Mesendoderm (in vitro differentiated cells): ENCODE measurements at regions not wholly inside any gene's neighbourhood (a gene's known extent, or its start where the extent isn't known, plus 50 kb on each side); places are given as distances from the start of the nearest gene placed in this dataset.

Experiments
- DNase-seq: peaks from one replicate; pipeline ENCODE4 v3.0.0; 2013
- H2AK5ac ChIP-seq: 2 replicates; pipeline ENCODE4 v1.6.1; 2013; ENCODE audit warnings: low read length, inconsistent platforms
- H2BK120ac ChIP-seq: 2 replicates; pipeline ENCODE4 v1.6.1; 2013; ENCODE audit warnings: low read depth, mild to moderate bottlenecking, low read length, moderate library complexity, mixed read lengths
- H2BK15ac ChIP-seq: replicated peaks from 2 replicates; pipeline ENCODE4 v1.6.1; 2013; ENCODE audit warnings: low read depth, mild to moderate bottlenecking, moderate library complexity
- H2BK5ac ChIP-seq: 2 replicates; pipeline ENCODE4 v1.6.1; 2013; ENCODE audit warnings: low read length, inconsistent platforms
- H3K18ac ChIP-seq: 2 replicates; pipeline ENCODE4 v1.6.1; 2013; ENCODE audit warnings: mild to moderate bottlenecking, low read length, mixed read lengths
- H3K23ac ChIP-seq: one replicate; pipeline ENCODE4 v1.6.1; 2013; ENCODE audit warnings: low read length
- H3K27ac ChIP-seq: 2 replicates; pipeline ENCODE4 v1.5.1; 2013; ENCODE audit warnings: low read depth, mild to moderate bottlenecking, inconsistent platforms, low read length, moderate library complexity
- H3K27me3 ChIP-seq: 2 replicates; pipeline ENCODE4 v1.6.1; 2013; ENCODE audit warnings: low read length, control low read depth, mild to moderate bottlenecking, inconsistent platforms; ENCODE audit not compliant: insufficient read depth, poor library complexity
- H3K36me3 ChIP-seq: 2 replicates; pipeline ENCODE4 v1.6.1; 2013; ENCODE audit warnings: low read length, inconsistent platforms; ENCODE audit not compliant: control insufficient read depth, insufficient read depth
- H3K4ac ChIP-seq: one replicate; pipeline ENCODE4 v1.6.1; 2013; ENCODE audit warnings: low read depth, mild to moderate bottlenecking, low read length, moderate library complexity
- H3K4me1 ChIP-seq: 2 replicates; pipeline ENCODE4 v1.6.1; 2013; ENCODE audit warnings: low read depth, low read length, inconsistent platforms; ENCODE audit not compliant: control insufficient read depth
- H3K4me2 ChIP-seq: 2 replicates; pipeline ENCODE4 v1.6.1; 2013; ENCODE audit warnings: low read length
- H3K4me3 ChIP-seq: 2 replicates; pipeline ENCODE4 v1.5.1; 2013; ENCODE audit warnings: mild to moderate bottlenecking, low read length
- H3K56ac ChIP-seq: one replicate; pipeline ENCODE4 v1.6.1; 2013; ENCODE audit warnings: low read length
- H3K79me1 ChIP-seq: 2 replicates; pipeline ENCODE4 v1.6.1; 2013; ENCODE audit warnings: low read length, inconsistent platforms
- H3K79me2 ChIP-seq: 2 replicates; pipeline ENCODE4 v1.6.1; 2013; ENCODE audit warnings: mild to moderate bottlenecking, low read length; ENCODE audit not compliant: control insufficient read depth, insufficient read depth
- H3K9ac ChIP-seq: 2 replicates; pipeline ENCODE4 v1.6.1; 2013; ENCODE audit warnings: low read length, inconsistent platforms
- H4K5ac ChIP-seq: one replicate; pipeline ENCODE4 v1.6.1; 2013; ENCODE audit warnings: low read length
- H4K8ac ChIP-seq: one replicate; pipeline ENCODE4 v1.6.1; 2013; ENCODE audit warnings: low read depth, mild to moderate bottlenecking, control low read depth, low read length, moderate library complexity
- WGBS: extraction: QIAGEN DNeasy Blood & Tissue Kit; methylation state at CpG from one replicate; pipeline ENCODE4 v1.1.7; 2013; ENCODE audit warnings: low lambda C conversion rate, missing lambda C conversion rate; ENCODE audit not compliant: insufficient coverage; ENCODE audit errors: extremely low coverage; 5-methylcytosine and 5-hydroxymethylcytosine counted together

DNA sequence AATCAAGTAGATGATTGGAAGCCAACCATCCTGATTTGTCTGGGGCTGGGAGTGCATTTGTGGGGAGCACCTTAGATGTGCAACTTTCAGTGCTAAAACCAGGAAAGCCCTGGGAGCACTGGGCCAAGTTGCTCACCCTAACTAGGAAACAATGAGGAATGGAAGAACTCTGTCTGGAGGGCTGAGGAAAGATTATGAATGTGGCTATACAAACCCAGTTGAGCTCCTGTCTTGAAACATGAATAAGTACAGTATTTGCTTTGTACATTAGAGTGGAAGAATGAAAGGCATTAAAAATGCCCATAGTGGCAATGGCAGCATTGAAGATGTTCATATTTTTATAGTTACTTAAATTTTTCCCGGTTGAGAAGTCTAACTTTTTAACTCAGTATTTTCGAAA, 121.1 kb downstream of the HDGFL1 start:
- no peak overlapping the region for H3K4me3 ChIP-seq
- no peaks in the 10 kb centered on the region for H3K27me3 ChIP-seq
- no peak overlapping the region for H3K27ac ChIP-seq
- H4K8ac ChIP-seq, result no peak overlapping the region
- no peaks in the 10 kb centered on the region for H3K79me2 ChIP-seq
- no peak overlapping the region for H3K56ac ChIP-seq
- H2BK5ac ChIP-seq, result no peak overlapping the region
- no peak overlapping the region for H4K5ac ChIP-seq
- no peak overlapping the region for H3K23ac ChIP-seq
- H3K4ac ChIP-seq, result no peak overlapping the region
- no peaks in the 10 kb centered on the region for H3K79me1 ChIP-seq
- no peak overlapping the region for H3K18ac ChIP-seq
- H3K36me3 ChIP-seq, result no peaks in the 10 kb centered on the region
- no peak overlapping the region for H2BK15ac ChIP-seq
- DNase-seq, result no peak
- WGBS, result no CpG with 5 or more reads among the region's 2 CpGs
- no peak overlapping the region for H3K9ac ChIP-seq
- H3K4me1 ChIP-seq, result no peaks in the 10 kb centered on the region
- H2BK120ac ChIP-seq, result no peak overlapping the region
- no peak overlapping the region for H3K4me2 ChIP-seq
- H2AK5ac ChIP-seq, result no peak overlapping the region

DNA sequence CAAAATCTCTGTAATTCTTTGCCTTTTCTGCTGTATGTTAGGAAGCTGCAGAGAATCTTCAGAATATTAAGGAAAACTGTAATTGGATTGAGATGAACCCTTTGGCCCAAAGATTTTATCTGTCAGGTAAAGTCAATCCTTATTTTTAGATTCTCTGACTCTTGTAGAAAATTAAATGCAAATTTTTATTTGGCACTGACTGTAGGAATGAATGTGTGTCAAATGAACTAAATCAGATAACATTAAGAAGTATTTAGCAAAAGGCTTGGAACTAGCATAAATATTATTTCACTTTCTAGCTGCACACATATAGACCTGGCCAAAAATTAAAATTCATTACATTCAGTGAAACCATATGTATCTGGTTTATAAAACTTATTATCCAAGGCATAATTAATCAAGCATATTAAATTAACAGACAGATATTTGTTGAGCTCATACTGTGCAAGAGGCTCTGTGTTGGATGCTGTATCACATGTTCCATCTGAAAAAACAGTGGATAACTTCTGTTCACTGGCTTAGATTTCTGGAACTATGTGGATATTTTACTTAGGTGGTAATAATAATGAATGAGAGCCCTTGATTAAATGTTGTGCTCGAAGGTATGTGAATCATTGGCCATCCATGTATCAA, 124.8 kb downstream of the HDGFL1 start:
- H4K8ac ChIP-seq, result no peak overlapping the region
- no peak overlapping the region for H3K56ac ChIP-seq
- no peaks in the 10 kb centered on the region for H3K36me3 ChIP-seq
- H3K4me1 ChIP-seq, result no peaks in the 10 kb centered on the region
- DNase-seq, result no peak
- H3K4me3 ChIP-seq, result no peak overlapping the region
- H3K27me3 ChIP-seq, result no peaks in the 10 kb centered on the region
- no peaks in the 10 kb centered on the region for H3K79me1 ChIP-seq
- H2BK120ac ChIP-seq, result no peak overlapping the region
- H3K18ac ChIP-seq, result no peak overlapping the region
- no peak overlapping the region for H2AK5ac ChIP-seq
- no peak overlapping the region for H2BK5ac ChIP-seq
- H3K9ac ChIP-seq, result no peak overlapping the region
- no peak overlapping the region for H3K4ac ChIP-seq
- H2BK15ac ChIP-seq, result no peak overlapping the region
- H3K27ac ChIP-seq, result no peak overlapping the region
- no CpG with 5 or more reads among the region's 1 CpG for WGBS
- no peak overlapping the region for H3K4me2 ChIP-seq
- no peak overlapping the region for H3K23ac ChIP-seq
- no peaks in the 10 kb centered on the region for H3K79me2 ChIP-seq
- H4K5ac ChIP-seq, result no peak overlapping the region

DNA sequence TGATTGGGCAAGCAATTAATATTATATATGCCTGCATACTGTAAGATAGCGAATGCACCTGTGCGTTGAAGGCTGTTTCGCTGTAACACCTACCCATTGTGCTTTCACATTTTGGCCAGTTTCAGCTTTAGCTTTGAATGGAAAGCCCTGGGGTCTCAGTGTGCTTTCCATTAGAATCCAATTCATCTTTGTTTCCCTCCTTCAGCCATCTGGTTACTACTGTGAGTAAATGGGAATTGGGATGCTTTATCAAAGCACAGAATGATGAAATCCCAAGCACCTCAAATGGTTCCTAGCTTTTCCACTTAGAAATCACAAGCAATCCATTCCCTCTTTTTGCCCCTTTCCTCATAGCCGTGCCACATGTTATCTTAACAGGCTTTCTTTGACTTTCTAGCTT, 127.1 kb downstream of the HDGFL1 start:
- Histone ChIP-seq H3K4me1 (no peaks in the 10 kb centered on the region), H3K4me3 (no peak overlapping the region), H3K56ac (no peak overlapping the region), H3K4ac (no peak overlapping the region), H3K27me3 (no peaks in the 10 kb centered on the region), H3K18ac (no peak overlapping the region), H3K79me1 (no peaks in the 10 kb centered on the region), H4K8ac (no peak overlapping the region), H2BK15ac (no peak overlapping the region), H2BK5ac (no peak overlapping the region), H2AK5ac (no peak overlapping the region), H3K36me3 (no peaks in the 10 kb centered on the region), H3K4me2 (no peak overlapping the region), H2BK120ac (no peak overlapping the region), H3K9ac (no peak overlapping the region), H4K5ac (no peak overlapping the region), H3K23ac (no peak overlapping the region), H3K27ac (no peak overlapping the region), H3K79me2 (no peaks in the 10 kb centered on the region)
- WGBS, result no CpG with 5 or more reads among the region's 4 CpGs
- DNase-seq, result no peak

DNA sequence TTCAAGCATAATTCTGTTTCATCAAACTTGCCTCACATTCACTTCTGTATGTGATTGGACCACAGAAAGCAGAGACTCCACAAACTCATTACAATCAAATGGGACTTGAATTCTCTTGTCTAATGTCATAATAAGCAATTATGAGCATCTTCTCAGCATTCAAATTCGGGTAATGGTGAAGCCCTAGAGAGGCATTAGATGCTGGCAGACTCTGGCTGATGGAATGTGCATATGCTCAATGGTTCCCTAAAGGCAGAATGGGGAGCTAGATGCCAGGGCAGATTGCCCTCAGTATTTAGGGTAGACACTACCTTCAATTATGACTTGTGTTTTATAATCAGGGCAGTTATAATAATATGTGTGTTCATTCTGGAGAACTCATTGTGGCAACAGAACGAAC, 127.9 kb downstream of the HDGFL1 start:
- Histone ChIP-seq H3K4ac (no peak overlapping the region), H3K4me3 (no peak overlapping the region), H3K18ac (no peak overlapping the region), H3K27me3 (no peaks in the 10 kb centered on the region), H3K4me2 (no peak overlapping the region), H3K27ac (no peak overlapping the region), H2BK5ac (no peak overlapping the region), H2AK5ac (no peak overlapping the region), H4K5ac (no peak overlapping the region), H3K9ac (no peak overlapping the region), H2BK15ac (no peak overlapping the region), H2BK120ac (no peak overlapping the region), H3K56ac (no peak overlapping the region), H3K23ac (no peak overlapping the region), H3K79me1 (no peaks in the 10 kb centered on the region), H4K8ac (no peak overlapping the region), H3K79me2 (no peaks in the 10 kb centered on the region), H3K4me1 (no peaks in the 10 kb centered on the region), H3K36me3 (no peaks in the 10 kb centered on the region)
- no peak for DNase-seq
- no CpG with 5 or more reads among the region's 2 CpGs for WGBS

DNA sequence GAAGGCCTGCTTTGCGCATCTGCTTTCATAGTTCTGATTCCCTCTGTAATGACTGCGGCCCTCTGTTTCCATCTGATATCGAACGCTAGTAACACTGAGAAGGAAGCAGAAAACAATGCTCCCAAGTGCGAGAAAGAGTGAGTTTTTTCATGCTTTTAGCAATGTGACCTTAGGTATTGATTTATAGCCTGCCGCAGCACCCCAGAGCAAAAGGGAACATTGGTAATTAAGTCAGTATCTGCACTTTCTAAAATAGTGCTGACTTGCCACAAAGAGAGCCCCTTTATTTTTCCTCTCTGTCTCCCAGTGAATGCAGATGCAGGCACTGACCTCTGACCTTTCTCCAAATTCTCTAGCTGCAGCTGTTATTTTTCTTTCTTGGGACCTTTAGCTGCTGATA, 129.8 kb downstream of the HDGFL1 start:
- Histone ChIP-seq H3K23ac (no peak overlapping the region), H3K27ac (no peak overlapping the region), H3K56ac (no peak overlapping the region), H2AK5ac (no peak overlapping the region), H3K4me2 (no peak overlapping the region), H2BK5ac (no peak overlapping the region), H3K79me2 (no peaks in the 10 kb centered on the region), H3K18ac (no peak overlapping the region), H3K9ac (no peak overlapping the region), H2BK15ac (no peak overlapping the region), H3K79me1 (no peaks in the 10 kb centered on the region), H3K4me3 (no peak overlapping the region), H3K4ac (no peak overlapping the region), H4K5ac (no peak overlapping the region), H2BK120ac (no peak overlapping the region), H3K4me1 (no peaks in the 10 kb centered on the region), H4K8ac (no peak overlapping the region), H3K36me3 (no peaks in the 10 kb centered on the region), H3K27me3 (no peaks in the 10 kb centered on the region)
- no peak for DNase-seq
- no CpG with 5 or more reads among the region's 6 CpGs for WGBS

DNA sequence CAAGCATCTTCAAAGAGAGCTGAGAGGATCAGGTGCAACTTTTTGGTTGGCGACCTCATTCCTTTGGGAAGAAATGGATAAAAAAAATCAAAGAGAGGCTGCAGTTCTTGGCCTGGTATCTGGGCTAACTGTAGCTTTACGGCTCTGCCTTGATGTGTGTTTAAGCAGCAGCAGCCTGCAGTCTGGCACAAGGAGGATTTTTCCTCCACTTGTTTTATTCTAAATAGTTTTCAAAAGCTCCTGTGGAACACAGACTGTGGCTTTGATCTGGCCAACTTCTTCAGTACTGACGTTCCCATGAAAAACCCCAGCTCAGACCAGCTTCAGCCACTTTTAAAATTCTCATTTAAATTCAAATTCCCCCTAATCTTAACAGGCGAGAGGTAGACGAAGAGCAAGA, 137.3 kb downstream of the HDGFL1 start:
- Histone ChIP-seq H3K4me2 (no peak overlapping the region), H2BK15ac (no peak overlapping the region), H3K4ac (no peak overlapping the region), H3K23ac (no peak overlapping the region), H2BK5ac (no peak overlapping the region), H3K79me1 (no peaks in the 10 kb centered on the region), H3K79me2 (no peaks in the 10 kb centered on the region), H3K4me1 (no peaks in the 10 kb centered on the region), H2AK5ac (no peak overlapping the region), H4K5ac (no peak overlapping the region), H3K18ac (no peak overlapping the region), H3K9ac (no peak overlapping the region), H3K4me3 (no peak overlapping the region), H3K36me3 (no peaks in the 10 kb centered on the region), H4K8ac (no peak overlapping the region), H3K56ac (no peak overlapping the region), H3K27me3 (no peaks in the 10 kb centered on the region), H2BK120ac (no peak overlapping the region), H3K27ac (no peak overlapping the region)
- no peak for DNase-seq
- no CpG with 5 or more reads among the region's 5 CpGs for WGBS
